Stimulated activated naive CD4-positive, alpha-beta T cell treated with Interleukin-2 at 50 U/mL for 16 hours (primary cell): ENCODE measurements at regions not wholly inside any gene's neighbourhood (a gene's known extent, or its start where the extent isn't known, plus 50 kb on each side); places are given as distances from the start of the nearest gene placed in this dataset.

Source experiments
- DNase-seq: peaks from one replicate; lab custom pipeline; 2025; lab: John Stamatoyannopoulos, UW

- DNase-seq, result no peak
These were observed 168.4 kb upstream of the NPVF start for GRCh38 chr7:25396668-25397067.

GRCh38 chr7:25398418-25398817 is 170.1 kb upstream of the NPVF start:
- DNase-seq, result no peak

- DNase-seq, result no peak
These were observed 170.9 kb upstream of the NPVF start for GRCh38 chr7:25399000-25399750.

- DNase-seq, result no peak
These were observed 174.2 kb upstream of the NPVF start for GRCh38 chr7:25402532-25402931.

- DNase-seq, result no peak
These were observed 177.4 kb upstream of the NPVF start for GRCh38 chr7:25405736-25406135.

GRCh38 chr7:25407053-25407452 is 178.8 kb upstream of the NPVF start:
- no peak for DNase-seq

- no peak for DNase-seq
These were observed 179.9 kb upstream of the NPVF start for GRCh38 chr7:25408012-25408687.

GRCh38 chr7:25408876-25409275 is 180.6 kb upstream of the NPVF start:
- no peak for DNase-seq

- DNase-seq, result no peak
These were observed 181.8 kb upstream of the NPVF start for GRCh38 chr7:25409897-25410636.

GRCh38 chr7:25420771-25421170 is 192.5 kb upstream of the NPVF start:
- DNase-seq, result no peak

- DNase-seq, result no peak
These were observed 195.8 kb upstream of the NPVF start for GRCh38 chr7:25424113-25424512.

- no peak for DNase-seq
These were observed 196.6 kb upstream of the NPVF start for GRCh38 chr7:25424855-25425254.

- DNase-seq, result no peak
These were observed 199.4 kb upstream of the NPVF start for GRCh38 chr7:25427721-25428120.

- DNase-seq, result no peak
These were observed 201.4 kb upstream of the NPVF start for GRCh38 chr7:25429731-25430130.

- no peak for DNase-seq
These were observed 202.1 kb upstream of the NPVF start for GRCh38 chr7:25430200-25430931.

GRCh38 chr7:25431956-25432450 is 203.7 kb upstream of the NPVF start:
- DNase-seq, result no peak

GRCh38 chr7:25432807-25433206 is 204.5 kb upstream of the NPVF start:
- no peak for DNase-seq

GRCh38 chr7:25436413-25436812 is 208.1 kb upstream of the NPVF start:
- DNase-seq, result no peak

GRCh38 chr7:25437308-25437707 is 209.0 kb upstream of the NPVF start:
- DNase-seq, result no peak

GRCh38 chr7:25444991-25445390 is 216.7 kb upstream of the NPVF start:
- DNase-seq, result no peak

GRCh38 chr7:25448301-25448700 is 220.0 kb upstream of the NPVF start:
- DNase-seq, result no peak

- DNase-seq, result no peak
These were observed 225.7 kb upstream of the NPVF start for GRCh38 chr7:25454020-25454419.
